SK-N-SH treated with all-trans-retinoic acid at 6 μM for 48 hours (cell line): ENCODE measurements at regions not wholly inside any gene's neighbourhood (a gene's known extent, or its start where the extent isn't known, plus 50 kb on each side); places are given as distances from the start of the nearest gene placed in this dataset.

ENCODE experiments used
- ATAC-seq: fragments of 200-7000 bp; cut with Tn5 transposase; 3 replicates; pipeline ENCODE4 v1.9.1; 2020; ENCODE audit warnings: mild to moderate bottlenecking, moderate library complexity
- ARNTL ChIP-seq: fragments of 450-650 bp; formaldehyde crosslinking; IDR thresholded peaks from 2 replicates; pipeline ENCODE4 v1.5.0; 2020; ENCODE audit warnings: low read depth, mild to moderate bottlenecking, moderate library complexity, borderline replicate concordance
- CSDC2 ChIP-seq: fragments of 250-450 bp; sonication (Bioruptor Pico); IDR thresholded peaks from 2 replicates; pipeline ENCODE4 v1.5.0; 2020; ENCODE audit warnings: mild to moderate bottlenecking, moderate library complexity
- ESRRG ChIP-seq: fragments of 250-450 bp; sonication (Bioruptor Pico); IDR thresholded peaks from 2 replicates; pipeline ENCODE4 v1.6.1; 2021; ENCODE audit warnings: mild to moderate bottlenecking
- ISL1 ChIP-seq: fragments of 250-450 bp; sonication (Bioruptor Pico); IDR thresholded peaks from 2 replicates; pipeline ENCODE4 v2.1.2; 2022; ENCODE audit warnings: mild to moderate bottlenecking, moderate library complexity
- TCF4 ChIP-seq: fragments of 250-450 bp; sonication (Bioruptor Pico); IDR thresholded peaks from 2 replicates; pipeline ENCODE4 v1.8.0; 2021; ENCODE audit warnings: mild to moderate bottlenecking, moderate library complexity, borderline replicate concordance
- TOX ChIP-seq: fragments of 250-450 bp; sonication (Bioruptor Pico); IDR thresholded peaks from 2 replicates; pipeline ENCODE4 v1.8.0; 2021; ENCODE audit warnings: mild to moderate bottlenecking, moderate library complexity, borderline replicate concordance
- ZFP3 ChIP-seq: fragments of 250-450 bp; sonication (Bioruptor Pico); IDR thresholded peaks from 2 replicates; pipeline ENCODE4 v1.5.0; 2020; ENCODE audit warnings: mild to moderate bottlenecking, moderate library complexity
- ZFP30 ChIP-seq: fragments of 450-650 bp; formaldehyde crosslinking; IDR thresholded peaks from 2 replicates; pipeline ENCODE4 v1.5.0; 2022; ENCODE audit warnings: mild to moderate bottlenecking, moderate library complexity
- ZNF565 ChIP-seq: fragments of 450-650 bp; formaldehyde crosslinking; conservative IDR thresholded peaks from 2 replicates; pipeline ENCODE4 v1.5.0; 2020; ENCODE audit warnings: low read depth, mild to moderate bottlenecking, moderate library complexity
- TF ChIP-seq, protein P1 (sequence below): fragments of 250-450 bp; sonication (Bioruptor Pico); IDR thresholded peaks from 2 replicates; pipeline ENCODE4 v1.5.1; 2020; ENCODE audit warnings: low read depth, mild to moderate bottlenecking, moderate library complexity

DNA sequence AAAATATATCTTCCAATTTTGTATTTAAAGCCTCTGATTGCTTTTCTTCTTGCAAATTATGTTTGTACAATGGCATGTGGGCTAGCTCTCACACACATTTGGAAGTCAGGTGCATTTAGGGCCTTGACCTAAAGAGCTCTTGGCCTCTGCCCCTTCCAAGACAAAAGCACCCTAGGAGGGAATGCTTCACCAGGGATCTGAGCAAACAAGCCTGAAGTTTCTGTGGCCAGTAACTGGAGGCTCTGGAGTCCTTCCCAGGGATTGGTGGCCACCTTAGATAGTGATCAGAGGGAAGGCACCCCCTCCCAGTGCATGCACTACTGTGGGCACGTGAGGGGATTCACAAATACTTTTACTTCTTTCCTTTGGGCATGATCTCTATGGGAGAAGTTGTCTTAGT is 60.3 kb upstream of the DIPK2B start:
- ATAC-seq, result no peak
- TF ChIP-seq ZFP30, result no peak
- no peak for TF ChIP-seq ESRRG (CRISPR knock-in tag)
- no peak for TF ChIP-seq TOX (CRISPR knock-in tag)
- TF ChIP-seq, protein P1, sequence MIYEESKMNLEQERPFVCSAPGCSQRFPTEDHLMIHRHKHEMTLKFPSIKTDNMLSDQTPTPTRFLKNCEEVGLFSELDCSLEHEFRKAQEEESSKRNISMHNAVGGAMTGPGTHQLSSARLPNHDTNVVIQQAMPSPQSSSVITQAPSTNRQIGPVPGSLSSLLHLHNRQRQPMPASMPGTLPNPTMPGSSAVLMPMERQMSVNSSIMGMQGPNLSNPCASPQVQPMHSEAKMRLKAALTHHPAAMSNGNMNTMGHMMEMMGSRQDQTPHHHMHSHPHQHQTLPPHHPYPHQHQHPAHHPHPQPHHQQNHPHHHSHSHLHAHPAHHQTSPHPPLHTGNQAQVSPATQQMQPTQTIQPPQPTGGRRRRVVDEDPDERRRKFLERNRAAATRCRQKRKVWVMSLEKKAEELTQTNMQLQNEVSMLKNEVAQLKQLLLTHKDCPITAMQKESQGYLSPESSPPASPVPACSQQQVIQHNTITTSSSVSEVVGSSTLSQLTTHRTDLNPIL (CRISPR knock-in tag), result no peak
- no peak for TF ChIP-seq CSDC2 (CRISPR knock-in tag)
- TF ChIP-seq ZFP3 (CRISPR knock-in tag), result no peak
- TF ChIP-seq ARNTL, result no peak
- TF ChIP-seq ZNF565 (CRISPR knock-in tag), result no peak
- no peak for TF ChIP-seq TCF4 (CRISPR knock-in tag)

DNA sequence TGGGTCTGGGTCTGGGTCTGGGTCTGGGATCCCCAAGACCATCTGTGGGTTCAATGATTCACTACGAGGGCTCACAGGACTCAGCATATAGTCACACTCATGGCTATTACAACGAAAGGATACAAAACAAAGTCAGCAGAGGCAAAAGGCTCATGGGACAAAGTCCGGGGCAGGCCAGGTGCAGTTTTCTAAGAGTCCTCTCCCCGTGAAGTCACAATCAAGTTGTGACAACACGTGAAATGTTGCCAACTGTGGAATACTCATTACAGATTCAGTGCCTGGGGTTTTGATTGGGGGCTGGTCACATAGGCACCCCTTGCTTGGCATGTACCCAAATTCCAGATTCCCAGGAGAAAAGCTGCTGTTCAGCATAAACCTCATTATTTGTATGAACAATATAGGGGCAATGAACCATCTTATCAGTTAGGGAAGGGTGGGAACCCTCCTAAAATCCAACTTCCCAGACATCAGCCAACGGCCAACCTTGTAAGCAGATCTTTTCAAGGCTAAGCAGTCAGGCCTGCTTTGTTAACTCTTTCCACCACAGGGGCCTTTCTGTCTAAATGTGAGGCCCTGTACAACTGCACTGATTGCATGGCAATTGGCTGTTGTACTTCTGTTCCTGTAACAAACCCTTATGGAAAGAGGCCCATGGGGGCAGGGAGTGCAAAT is 58.2 kb upstream of the DIPK2B start:
- no peak for ATAC-seq
- no peak for TF ChIP-seq ISL1 (CRISPR knock-in tag)
